ENCODE measurements at regions not wholly inside any gene's neighbourhood (a gene's known extent, or its start where the extent isn't known, plus 50 kb on each side); places are given as distances from the start of the nearest gene placed in this dataset.

DNA sequence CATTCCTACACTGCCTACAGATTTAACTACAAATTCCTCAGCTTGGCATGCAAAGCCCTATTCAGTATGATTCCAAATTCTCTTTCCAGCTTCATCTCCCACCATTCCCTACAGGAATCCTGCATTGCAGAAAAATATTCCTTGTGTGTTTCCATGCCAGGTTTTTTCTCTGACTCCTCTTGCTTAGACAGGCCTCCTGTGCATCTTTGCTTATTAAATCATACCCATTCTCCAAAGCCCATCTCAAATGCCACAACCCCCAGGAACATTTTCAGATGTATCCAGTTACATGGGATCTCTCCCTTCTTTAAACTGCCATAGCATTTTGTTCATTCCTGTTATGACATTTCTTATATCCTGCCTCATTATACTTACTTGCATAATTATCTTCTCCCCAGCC lies 106.4 kb upstream of the GRIA3 start:
- TF ChIP-seq, protein P1, sequence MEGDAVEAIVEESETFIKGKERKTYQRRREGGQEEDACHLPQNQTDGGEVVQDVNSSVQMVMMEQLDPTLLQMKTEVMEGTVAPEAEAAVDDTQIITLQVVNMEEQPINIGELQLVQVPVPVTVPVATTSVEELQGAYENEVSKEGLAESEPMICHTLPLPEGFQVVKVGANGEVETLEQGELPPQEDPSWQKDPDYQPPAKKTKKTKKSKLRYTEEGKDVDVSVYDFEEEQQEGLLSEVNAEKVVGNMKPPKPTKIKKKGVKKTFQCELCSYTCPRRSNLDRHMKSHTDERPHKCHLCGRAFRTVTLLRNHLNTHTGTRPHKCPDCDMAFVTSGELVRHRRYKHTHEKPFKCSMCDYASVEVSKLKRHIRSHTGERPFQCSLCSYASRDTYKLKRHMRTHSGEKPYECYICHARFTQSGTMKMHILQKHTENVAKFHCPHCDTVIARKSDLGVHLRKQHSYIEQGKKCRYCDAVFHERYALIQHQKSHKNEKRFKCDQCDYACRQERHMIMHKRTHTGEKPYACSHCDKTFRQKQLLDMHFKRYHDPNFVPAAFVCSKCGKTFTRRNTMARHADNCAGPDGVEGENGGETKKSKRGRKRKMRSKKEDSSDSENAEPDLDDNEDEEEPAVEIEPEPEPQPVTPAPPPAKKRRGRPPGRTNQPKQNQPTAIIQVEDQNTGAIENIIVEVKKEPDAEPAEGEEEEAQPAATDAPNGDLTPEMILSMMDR (IDR thresholded peaks at IDR 0.05) = no peak
- TF ChIP-seq POLR2A (IDR thresholded peaks at IDR 0.05) (no peak), POLR2AphosphoS5 (IDR thresholded peaks at IDR 0.05) (no peak), EP300 (IDR thresholded peaks at IDR 0.05) (no peak)
